GM21390 (cell line): ENCODE measurements at regions not wholly inside any gene's neighbourhood (a gene's known extent, or its start where the extent isn't known, plus 50 kb on each side); places are given as distances from the start of the nearest gene placed in this dataset.
"Not testable (repeated sequence)": the region's sequence is repeated elsewhere in the genome, so short reads cannot be mapped to it uniquely, and the experiment has no call there.

Source experiments
- ATAC-seq: cut with Tn5 transposase; IDR thresholded peaks from one replicate; pipeline ENCODE4 v1.9.1; 2021; ENCODE audit not compliant: unreplicated experiment

DNA sequence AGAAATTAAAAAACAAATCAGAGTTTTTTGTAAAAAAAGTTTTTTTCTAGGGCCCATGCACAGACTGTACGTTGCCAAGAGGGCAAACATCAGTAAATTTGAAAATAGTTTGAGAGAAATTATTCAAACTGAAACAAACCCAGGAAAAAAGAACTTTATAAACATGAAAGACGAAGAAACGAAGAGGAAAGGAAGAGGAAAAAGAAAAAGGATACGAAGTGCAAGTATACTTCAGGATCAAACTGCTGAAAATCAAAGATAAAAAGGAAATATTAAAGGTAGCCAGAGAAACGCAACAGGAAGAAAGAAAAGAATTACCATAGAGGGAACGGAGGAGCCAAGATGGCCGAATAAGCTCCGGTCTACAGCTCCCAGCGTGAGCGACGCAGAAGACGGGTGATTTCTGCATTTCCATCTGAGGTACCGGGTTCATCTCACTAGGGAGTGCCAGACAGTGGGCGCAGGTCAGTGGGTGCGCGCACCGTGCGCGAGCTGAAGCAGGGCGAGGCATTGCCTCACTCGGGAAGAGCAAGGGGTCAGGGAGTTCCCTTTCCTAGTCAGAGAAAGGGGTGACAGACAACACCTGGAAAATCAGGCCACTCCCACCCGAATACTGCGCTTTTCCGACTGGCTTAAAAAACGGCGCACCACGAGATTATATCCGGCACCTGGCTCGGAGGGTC lies 94.4 kb upstream of the GAS1 start:
- not testable (repeated sequence) for ATAC-seq

- not testable (repeated sequence) for ATAC-seq
These were observed 102.8 kb upstream of the GAS1 start for GRCh38 chr9:87049929-87050608.

DNA sequence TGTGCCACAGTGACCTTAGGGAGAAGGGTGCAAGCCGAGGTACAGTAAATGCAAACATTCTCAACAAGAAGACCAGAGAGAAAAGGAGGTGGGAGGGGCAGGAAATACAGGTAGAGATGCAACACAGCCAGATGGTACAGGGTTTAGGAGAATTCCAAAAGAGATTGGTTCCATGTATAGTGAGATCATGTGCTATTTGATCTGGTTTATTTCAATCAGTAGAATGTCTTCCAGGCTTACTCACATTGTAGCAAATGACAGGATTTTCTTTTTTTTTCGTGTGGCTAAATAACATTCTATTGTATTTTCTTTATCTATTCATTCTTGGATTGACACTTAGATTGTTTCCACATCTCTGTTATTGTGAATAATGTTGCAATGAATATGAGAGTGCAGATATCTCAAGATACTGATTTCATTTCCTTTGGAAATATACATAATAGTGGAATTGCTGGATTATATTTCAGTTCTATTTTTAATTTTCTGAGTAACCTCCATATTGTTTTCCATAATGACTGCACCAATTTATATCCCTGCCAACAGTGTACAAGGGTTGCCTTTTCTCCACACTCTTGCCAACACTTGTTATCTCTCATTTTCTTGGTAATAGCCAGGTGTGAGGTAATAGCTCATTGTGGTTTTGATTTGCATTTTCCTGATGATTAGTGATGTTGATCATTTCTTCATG lies 107.8 kb upstream of the GAS1 start:
- ATAC-seq: no peak

GRCh38 chr9:87059772-87060171 lies 112.5 kb upstream of the GAS1 start:
- no peak for ATAC-seq

- no peak for ATAC-seq
These were observed 115.4 kb upstream of the GAS1 start for GRCh38 chr9:87062746-87063145.

DNA sequence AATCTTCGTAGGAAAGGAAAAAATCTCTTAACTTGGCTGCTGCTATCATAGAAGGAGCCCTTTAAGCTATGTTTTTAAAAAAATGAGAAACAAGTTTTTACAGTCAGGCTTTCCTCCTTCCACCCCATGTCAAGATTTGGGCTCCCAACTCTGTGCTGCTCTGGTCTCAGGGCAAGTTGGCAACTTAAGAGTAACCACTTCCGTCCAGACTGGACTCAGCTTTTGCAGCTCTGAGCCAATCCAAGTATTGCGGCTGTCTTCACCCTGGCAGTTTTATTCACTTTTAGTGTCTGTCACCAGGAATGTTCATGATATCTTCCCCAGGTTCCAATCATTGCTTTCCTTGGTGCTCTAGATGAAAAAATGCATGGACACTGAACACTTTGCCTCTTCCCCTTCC lies 115.9 kb upstream of the GAS1 start:
- ATAC-seq: no peak

- ATAC-seq: no peak
These were observed 116.6 kb upstream of the GAS1 start for GRCh38 chr9:87063871-87064270.

DNA sequence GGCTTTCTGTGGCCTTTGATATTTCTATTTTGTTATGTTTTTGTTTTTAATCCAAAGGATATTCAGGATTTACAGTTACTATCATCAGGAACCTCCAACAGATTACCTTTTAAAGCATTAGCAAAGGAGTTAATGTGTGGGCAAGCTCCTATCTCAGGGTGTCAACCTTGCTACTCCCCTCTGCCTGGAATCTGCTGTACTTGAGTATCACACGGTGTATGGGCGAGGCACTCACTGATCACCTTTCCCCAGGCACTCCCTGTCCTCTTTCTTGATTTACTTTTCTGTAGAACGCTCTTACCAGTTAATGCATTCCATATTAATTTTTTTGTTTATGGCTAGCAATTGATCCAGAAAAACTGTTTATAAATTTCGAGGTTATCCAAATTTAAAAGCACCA lies 117.0 kb upstream of the GAS1 start:
- no peak for ATAC-seq

DNA sequence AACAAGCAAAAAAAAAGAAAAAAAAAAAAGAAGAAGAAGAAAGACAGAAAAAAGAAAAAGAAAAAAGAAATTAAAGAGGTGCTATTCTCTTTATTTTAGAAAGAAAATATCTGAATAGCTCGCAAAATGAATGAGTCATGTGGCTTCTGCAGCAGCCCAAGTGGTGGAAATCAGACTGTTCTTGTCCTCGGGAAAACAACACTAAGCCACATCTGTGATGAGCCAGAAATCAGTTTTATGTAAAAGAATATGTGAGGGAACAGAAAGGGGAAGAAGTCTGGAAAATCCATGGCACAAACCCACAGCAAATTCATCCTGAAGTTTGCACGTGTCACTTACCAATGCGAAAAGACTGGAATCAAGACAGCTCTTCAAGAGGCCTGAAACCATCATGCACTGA lies 118.7 kb upstream of the GAS1 start:
- ATAC-seq: no peak

DNA sequence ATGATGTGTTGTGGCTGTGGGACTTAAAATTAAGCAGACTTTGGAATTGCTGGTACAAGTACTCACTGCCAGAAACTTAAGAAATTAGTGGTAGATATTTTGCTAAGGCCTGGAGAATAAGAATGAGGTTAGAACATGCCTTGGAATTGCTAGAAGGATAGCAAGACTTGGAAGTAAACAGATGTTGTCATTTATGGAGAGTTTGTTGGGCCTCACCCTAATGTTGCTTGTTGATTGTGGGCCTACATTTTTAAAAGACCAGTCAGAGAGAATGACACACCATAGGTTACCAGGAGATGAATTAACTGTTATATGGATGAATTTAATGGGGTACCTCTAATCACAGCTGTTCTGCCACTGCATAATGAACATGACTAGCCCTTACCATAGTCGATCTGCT lies 120.1 kb upstream of the GAS1 start:
- ATAC-seq: no peak

DNA sequence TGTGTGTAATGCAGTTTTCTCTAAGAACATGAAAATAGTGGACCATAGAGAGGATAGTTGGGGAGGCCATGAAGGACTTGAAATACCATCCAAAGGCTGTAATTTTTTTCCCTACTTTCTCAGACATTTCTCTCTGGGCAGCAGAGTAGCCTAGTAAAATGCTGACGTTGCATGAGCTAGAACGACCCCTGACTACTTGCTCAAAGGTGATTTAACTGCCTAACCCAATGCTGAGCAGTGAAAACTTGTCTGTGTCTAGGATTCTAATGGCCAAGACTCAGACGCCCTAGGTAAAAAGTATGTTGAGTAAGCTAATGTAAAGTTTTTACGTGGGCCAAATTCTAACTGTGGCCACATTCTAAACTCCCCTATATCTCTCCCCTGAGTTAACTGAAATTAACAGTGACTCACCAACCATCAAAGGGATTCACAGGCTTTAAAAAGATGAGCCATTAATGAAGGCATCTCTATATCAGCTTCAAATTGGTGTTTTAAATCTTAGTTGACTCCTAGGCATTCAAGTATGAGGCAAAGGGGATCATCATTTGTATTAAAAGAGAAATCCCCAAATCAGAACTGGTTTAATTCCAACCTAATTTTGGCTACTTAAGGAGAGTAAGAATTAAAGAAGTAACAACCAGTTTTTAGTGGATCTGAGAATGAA lies 121.0 kb upstream of the GAS1 start:
- no peak for ATAC-seq

- ATAC-seq: no peak
These were observed 122.4 kb upstream of the GAS1 start for GRCh38 chr9:87069690-87070089.

GRCh38 chr9:87070336-87070735 lies 123.0 kb upstream of the GAS1 start:
- no peak for ATAC-seq

GRCh38 chr9:87071473-87071872 lies 124.2 kb upstream of the GAS1 start:
- no peak for ATAC-seq

GRCh38 chr9:87073692-87074091 lies 126.4 kb upstream of the GAS1 start:
- ATAC-seq: no peak

DNA sequence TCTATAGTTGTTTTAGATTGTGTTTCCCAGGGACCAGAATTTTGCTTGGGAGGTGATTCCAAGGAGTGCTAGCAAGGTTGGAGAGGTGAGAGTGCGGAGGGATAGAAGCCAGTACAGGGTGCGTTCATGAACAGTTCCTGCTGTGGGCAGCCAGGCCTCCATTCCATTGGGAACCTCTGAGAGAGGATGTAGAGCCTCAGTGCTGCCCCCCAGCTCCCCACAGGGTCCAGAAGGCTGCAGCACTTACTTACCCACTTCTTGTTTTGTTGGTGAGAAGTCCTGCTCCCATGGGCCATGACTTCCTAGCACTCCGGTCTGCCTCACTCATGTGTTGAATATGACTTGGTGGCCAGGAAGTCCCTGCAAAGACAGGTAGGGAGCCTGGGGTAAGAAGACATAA lies 128.2 kb upstream of the GAS1 start:
- ATAC-seq: no peak

GRCh38 chr9:87076825-87077224 lies 129.5 kb upstream of the GAS1 start:
- no peak for ATAC-seq

GRCh38 chr9:87077986-87078385 lies 130.7 kb upstream of the GAS1 start:
- no peak for ATAC-seq

DNA sequence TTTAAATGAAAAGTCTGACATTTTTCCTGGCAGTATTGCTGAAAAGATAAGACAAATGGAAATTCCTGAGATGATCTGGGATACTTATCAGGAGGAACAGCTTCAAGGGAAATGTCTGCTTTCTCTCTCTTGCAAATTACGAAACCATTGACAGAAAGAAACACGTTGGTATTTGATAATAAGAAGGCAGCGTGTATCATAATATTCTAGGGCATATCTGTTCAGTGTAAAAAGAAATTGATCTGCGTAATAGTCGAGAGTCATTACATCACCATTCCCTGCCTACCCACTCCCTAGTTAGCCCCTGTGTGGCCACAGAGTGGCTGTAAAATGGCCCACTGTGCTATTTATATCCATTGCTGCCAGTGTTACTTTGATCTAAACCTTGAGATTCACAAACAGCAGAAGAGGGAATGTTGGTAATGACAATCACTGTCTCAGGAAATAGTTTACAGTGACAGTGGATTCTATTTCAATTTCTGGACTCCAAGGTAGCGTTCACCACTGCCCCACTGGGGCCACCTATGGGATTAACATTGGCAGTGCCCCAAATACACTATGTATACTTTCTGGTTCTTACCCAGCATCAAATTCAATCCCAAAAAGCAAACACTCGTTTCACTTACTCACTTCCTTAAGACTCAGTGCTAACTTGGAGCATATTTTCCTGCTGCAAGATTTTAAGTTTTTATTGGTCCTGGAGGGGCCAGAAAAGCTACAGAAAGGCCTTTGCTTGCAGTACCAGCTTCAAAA lies 133.4 kb upstream of the GAS1 start:
- no peak for ATAC-seq

DNA sequence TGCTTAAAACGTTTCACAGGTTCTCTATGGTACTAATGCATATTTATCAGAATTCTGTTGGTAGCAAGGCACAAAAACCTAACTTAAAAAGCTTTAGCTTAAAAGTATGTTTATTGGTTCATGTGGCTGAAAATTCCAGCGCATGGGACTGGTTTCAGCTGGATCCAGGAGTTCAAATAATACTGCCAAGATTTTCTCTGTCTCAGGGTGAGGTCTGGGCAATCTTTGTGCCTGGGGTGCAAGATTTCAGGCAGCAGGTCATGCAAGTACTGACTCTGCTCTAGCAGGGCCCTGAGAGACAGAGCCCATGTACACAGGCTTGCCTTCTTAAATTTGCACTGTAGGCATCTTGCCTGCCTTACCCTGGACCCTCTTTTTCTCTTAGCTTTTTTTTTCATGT lies 134.2 kb upstream of the GAS1 start:
- ATAC-seq: no peak

GRCh38 chr9:87083986-87084385 lies 136.7 kb upstream of the GAS1 start:
- no peak for ATAC-seq
